ENCODE measurements at regions not wholly inside any gene's neighbourhood (a gene's known extent, or its start where the extent isn't known, plus 50 kb on each side); places are given as distances from the start of the nearest gene placed in this dataset.

DNA sequence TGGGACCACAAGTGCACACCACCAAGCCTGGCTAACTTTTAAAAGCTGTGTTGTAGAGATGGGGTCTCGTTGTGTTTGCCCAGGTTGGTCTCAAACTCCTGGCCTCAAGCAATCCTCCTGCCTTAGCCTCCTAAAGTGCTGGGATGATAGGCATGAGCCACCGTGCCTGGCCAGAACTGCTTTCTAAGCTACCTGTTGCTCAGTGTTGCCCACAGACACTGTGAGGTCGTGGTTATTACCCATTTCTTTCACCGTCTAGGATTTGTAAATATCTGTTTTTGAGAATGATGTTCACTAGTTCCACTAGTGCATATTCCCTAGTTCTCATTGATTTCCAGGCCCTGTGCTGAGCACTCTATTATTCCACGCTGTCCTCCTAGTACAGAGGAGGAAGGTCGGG is 51.4 kb upstream of the FAM89A start:
- 87 to 91% (median 91%) methylated on average over 6 of the region's 6 CpGs for WGBS, 3 donors

More for the DNA sequence above, 51.4 kb upstream of the FAM89A start:
- H3K36me3 ChIP-seq (ENCODE audit: insufficient read depth in 1 of 2, low read depth in 1 of 2), result no peaks in the 10 kb centered on the region
- H3K9me3 ChIP-seq, result no peaks in the 10 kb centered on the region
- intact Hi-C loops (cut with DNase I), result loop anchor here in 1 of 2 donors (5.0 kb wide), 1 partner anchor 116 kb away; no protein-coding TSS in a partner anchor
- H3K4me3 ChIP-seq, result no peak overlapping the region
- no peaks in the 10 kb centered on the region for H3K4me1 ChIP-seq
- ATAC-seq (no peak), DNase-seq (no peak)
- no peak for TF ChIP-seq CTCF (IDR thresholded peaks at IDR 0.05)
- H3K27me3 ChIP-seq (ENCODE audit: insufficient read depth in 3 of 3, low read length in 2 of 3), result peaks cover 0 to 5% (median 3%) of the 10 kb centered on the region in 3 donors
- H3K27ac ChIP-seq, result no peak overlapping the region

Measured in psoas muscle (tissue), 7 donors.